ENCODE measurements at regions not wholly inside any gene's neighbourhood (a gene's known extent, or its start where the extent isn't known, plus 50 kb on each side); places are given as distances from the start of the nearest gene placed in this dataset.

- Histone ChIP-seq H3K4me2 (ENCODE audit: insufficient read depth, low read length) (no peak overlapping the region), H3K36me3 (ENCODE audit: control insufficient read depth, insufficient read depth, low read length) (no peaks in the 10 kb centered on the region), H3K9me1 (ENCODE audit: control insufficient read depth, insufficient read depth, low read length) (no peaks in the 10 kb centered on the region), H3K4me1 (replicated peaks in 1 of 2; ENCODE audit: control insufficient read depth in 2 of 2, insufficient read depth in 2 of 2, low read length in 2 of 2) (peaks cover 0 to 2% of the 10 kb centered on the region in 2 experiments; a peak in 1 of 5 replicates), H2AFZ (ENCODE audit: low read depth, low read length) (no peak overlapping the region), H3K9ac (ENCODE audit: insufficient read depth in 1 of 2, low read depth in 2 of 2, low read length in 2 of 2) (no peak overlapping the region), H3K9me3 (replicated peaks; ENCODE audit: control insufficient read depth, insufficient read depth, low read depth, low read length) (no peaks in the 10 kb centered on the region), H4K20me1 (replicated peaks; ENCODE audit: control insufficient read depth, insufficient read depth, low read length) (no peaks in the 10 kb centered on the region), H3K27me3 (ENCODE audit: control insufficient read depth in 2 of 2, insufficient read depth in 2 of 2, low read length in 2 of 2) (peaks cover 16 to 47% of the 10 kb centered on the region in 2 experiments; a peak in 4 of 5 replicates), H3K4me3 (no peak overlapping the region), H3K79me2 (ENCODE audit: control insufficient read depth, insufficient read depth, low read length) (no peaks in the 10 kb centered on the region), H3K27ac (ENCODE audit: extremely low read depth, low read depth, low read length) (no peak overlapping the region)
- no TSS peak for BruUV-seq (replicated peaks)
- no peak for ATAC-seq
- no peak for FAIRE-seq
- no peak for DNase-seq (ENCODE audit: extremely low read depth in 1 of 4, low spot score in 3 of 4)
- POLR2A ChIA-PET = no interaction called here
- in situ Hi-C loops (cut with MboI) (no loop called here), intact Hi-C loops (cut with micrococcal nuclease) (no loop called here)
- WGBS (ENCODE audit: insufficient coverage, low coverage, missing lambda C conversion rate) = 3% methylated on average over 12 of the region's 28 CpGs
- CTCF ChIA-PET (ENCODE audit: low intra/inter-chr PET ratio) = no interaction called here
- TF ChIP-seq MCM2 (IDR thresholded peaks at IDR 0.05; ENCODE audit: low read depth) = no peak
- TF ChIP-seq ELK1 (CRISPR knock-in tag; IDR thresholded peaks at IDR 0.05) = no peak
- TF ChIP-seq GABPB1 (CRISPR knock-in tag; IDR thresholded peaks at IDR 0.05) = no peak
- TF ChIP-seq MITF (IDR thresholded peaks at IDR 0.05) = no peak
- TF ChIP-seq ZNF12 (CRISPR knock-in tag; IDR thresholded peaks at IDR 0.05) = no peak
- no peak for TF ChIP-seq EZH2 (IDR thresholded peaks at IDR 0.05; ENCODE audit: borderline replicate concordance, low read depth, low read length)
- no peak for TF ChIP-seq RERE (CRISPR knock-in tag; IDR thresholded peaks at IDR 0.05; ENCODE audit: borderline replicate concordance)
- no peak for TF ChIP-seq SIN3A (IDR thresholded peaks at IDR 0.05; ENCODE audit: borderline replicate concordance in 2 of 2, control insufficient read depth in 1 of 2, low read depth in 2 of 2, low read length in 2 of 2)
- TF ChIP-seq ZNF445 (CRISPR knock-in tag; IDR thresholded peaks at IDR 0.05; ENCODE audit: low read depth) = no peak
- no peak for TF ChIP-seq RBM14 (IDR thresholded peaks at IDR 0.05; ENCODE audit: borderline replicate concordance, insufficient read depth, low read depth, low read length)
- TF ChIP-seq EWSR1 (IDR thresholded peaks at IDR 0.05; ENCODE audit: borderline replicate concordance, low read depth, partially characterized antibody) = no peak
These were observed 158.8 kb upstream of the HDAC4 start for GRCh38 chr2:239559417-239560261.
